NCI-H524 (cell line): ENCODE measurements at regions not wholly inside any gene's neighbourhood (a gene's known extent, or its start where the extent isn't known, plus 50 kb on each side); places are given as distances from the start of the nearest gene placed in this dataset.

Experiments
- DNase-seq, 2 experiments: peaks; one replicate each; lab custom pipeline; 2025; lab: John Stamatoyannopoulos, UW

- peak in 1 of 2 experiments; percentile 9 for DNase-seq
These were observed 131.3 kb downstream of the INHBB start for GRCh38 chr2:120477198-120477597.

DNA sequence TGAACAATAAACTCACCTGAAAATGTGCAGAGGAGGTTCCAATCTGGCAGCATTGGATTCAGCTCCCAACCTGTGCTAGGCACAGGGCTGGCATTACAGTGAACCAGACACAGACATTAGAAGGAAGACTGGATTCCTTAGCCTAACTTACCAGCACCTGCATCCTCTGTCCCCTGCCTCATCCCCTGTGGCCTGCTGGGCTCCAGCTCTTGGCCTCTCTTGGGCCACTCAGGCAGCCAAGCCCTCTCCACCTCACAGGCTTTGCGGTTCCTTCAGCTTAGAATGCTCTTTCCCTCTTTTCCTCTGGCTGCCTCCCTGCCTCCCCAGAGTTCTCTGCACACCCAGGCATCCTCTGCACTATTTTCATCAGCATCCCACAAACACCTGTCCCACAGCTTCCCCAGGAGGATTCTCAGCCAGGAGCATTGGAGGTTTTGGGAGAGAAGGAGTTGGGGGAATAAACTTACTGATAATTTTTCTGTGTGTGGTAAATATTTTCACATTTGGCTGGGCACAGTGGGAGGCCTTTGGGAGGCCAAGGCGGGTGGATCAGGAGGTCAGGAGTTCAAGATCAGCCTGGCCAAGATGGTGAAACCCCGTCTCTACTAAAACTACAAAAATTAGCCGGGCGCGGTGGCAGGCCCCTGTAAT is 132.0 kb downstream of the INHBB start:
- no peak for DNase-seq

GRCh38 chr2:120480346-120480902 is 134.5 kb downstream of the INHBB start:
- no peak for DNase-seq

DNA sequence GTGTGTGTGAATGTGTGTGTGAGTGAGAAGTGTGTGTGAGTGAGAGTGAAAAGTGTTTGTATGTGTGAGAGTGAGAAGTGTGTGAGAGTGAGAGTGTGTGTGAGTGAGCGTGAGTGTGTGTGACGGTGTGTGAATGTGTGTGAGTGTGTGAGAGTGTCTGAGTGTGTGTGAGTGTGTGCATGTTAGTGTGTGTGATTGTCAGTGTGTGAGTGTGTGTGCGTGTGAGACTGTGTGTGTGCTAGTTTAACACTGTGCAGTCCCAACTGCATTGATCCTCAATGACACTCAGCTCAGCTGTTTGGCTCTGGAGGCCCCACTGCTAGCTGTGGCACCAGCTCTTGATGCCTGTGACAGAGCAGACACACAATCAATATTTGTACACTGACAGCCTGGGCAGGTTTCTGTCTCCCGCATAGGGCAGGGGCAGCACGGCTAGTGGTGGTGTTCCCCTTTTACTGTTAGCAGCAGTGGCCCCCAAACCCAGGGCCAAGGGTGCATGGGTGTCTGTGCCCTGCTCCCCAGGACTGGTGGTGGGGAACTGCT is 135.0 kb downstream of the INHBB start:
- DNase-seq = no peak

DNA sequence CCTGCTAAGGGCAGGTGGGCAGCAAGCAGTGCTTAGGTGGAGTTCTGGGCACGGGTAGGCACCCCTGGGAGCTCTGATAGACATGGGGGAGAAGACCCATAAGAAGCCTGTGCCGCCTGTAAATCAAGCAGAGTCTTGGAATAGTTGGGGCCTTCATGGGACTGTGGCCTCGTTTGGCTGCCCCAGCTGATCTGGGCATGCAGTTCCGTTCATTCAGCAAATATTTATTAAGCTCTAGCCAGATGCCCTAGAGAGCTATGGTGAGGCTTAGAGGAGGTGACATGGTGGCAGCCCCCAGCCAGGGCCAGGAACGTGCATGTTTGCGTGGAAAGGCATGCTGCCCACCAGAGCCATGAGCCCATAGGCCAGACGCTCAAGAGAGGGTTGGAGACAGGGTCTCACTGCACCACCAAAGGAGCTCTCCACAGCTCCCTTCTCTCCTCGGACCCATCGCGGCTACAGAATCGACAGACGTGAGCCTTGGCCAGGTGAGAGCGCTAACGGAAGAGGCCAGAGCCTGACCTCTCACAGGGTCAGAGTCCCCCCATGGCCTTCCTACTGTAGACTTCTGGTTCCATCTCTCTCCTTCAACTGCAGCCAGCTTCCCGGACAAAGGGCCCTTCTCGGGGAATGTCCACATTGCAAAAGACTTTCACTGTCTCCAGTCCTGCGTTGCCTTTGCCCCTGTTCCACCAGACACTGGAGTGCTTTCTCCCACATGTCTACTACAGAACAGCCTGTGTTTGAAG is 135.7 kb downstream of the INHBB start:
- DNase-seq = no peak

DNA sequence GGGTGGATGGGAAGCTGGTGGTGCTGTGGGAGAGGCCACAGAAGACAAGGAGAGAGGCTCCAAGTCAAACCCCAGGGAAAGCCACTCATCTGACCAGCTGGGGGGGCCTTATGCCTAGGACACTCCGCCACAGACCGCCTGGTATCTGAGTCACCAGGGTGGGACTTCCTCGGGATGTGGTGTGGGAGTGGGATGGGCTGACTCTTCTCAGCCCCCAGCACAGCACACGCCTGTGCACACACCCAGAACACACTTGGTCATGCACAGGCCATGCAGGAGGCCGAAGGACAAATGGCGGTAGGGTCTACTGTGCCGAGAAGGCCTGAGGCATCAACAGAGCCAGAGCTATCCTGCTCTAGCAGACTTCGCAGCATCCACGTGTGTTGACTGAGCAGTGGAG is 136.4 kb downstream of the INHBB start:
- DNase-seq = no peak

DNA sequence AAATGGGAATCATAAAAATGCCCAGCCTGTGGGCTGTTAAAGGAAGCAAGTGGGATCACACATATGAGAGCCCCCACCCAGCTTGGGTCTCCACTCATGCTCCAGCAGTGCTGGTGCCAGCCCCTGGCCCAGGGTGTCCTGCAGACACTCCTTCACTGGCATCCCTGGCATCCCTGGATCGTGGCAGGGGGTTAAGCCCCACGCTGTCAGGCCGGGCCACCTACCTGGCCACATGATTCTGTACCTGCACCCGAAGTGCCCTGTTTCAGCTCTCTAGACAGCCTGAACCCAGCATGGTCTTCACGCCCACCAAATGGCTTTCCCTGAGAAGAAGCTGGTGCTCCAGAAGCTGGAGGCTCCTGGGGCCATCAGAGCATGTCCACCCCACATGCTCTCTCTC is 137.4 kb downstream of the INHBB start:
- no peak for DNase-seq

GRCh38 chr2:120485096-120485495 is 139.2 kb downstream of the INHBB start:
- DNase-seq = no peak

GRCh38 chr2:120486441-120486840 is 140.5 kb downstream of the INHBB start:
- no peak for DNase-seq

- peak in 1 of 2 experiments; percentile 1 for DNase-seq
These were observed 141.0 kb downstream of the INHBB start for GRCh38 chr2:120486946-120487345.

GRCh38 chr2:120488531-120488930 is 142.6 kb downstream of the INHBB start:
- DNase-seq = no peak

GRCh38 chr2:120489023-120489422 is 143.1 kb downstream of the INHBB start:
- DNase-seq = no peak

DNA sequence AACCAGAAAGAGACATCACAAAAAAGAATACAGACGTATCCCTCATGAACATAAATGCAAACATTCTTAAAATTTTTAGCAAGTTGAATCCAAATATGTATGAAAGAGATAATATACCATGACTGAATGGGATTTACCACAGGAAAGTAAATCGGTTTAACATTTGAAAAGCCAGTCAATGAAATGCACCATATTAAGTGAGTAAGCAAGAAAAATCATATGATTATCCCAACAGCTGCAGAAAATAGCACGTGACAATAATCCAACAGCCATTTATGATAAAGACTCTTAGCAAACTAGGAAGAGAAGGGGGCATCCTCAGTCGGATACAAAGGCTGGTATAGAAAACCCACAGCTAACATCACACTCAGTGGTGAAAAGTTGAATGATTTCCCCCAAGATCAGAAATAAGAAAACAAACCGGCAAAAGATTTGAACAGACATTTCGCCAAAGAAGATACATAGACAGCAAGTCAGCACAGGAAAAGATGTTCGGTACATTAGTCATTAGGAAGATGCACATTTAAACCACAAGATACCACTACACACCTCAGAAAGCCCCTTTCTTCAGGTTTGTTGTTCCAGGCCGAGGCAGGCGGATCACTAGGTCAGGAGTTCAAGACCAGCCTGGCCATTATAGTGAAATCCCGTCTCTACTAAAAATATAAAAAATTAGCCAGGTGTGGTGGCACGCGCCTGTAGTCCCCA is 144.3 kb downstream of the INHBB start:
- no peak for DNase-seq

- no peak for DNase-seq
These were observed 145.2 kb downstream of the INHBB start for GRCh38 chr2:120491111-120491625.

GRCh38 chr2:120493231-120493630 is 147.3 kb downstream of the INHBB start:
- no peak for DNase-seq

- no peak for DNase-seq
These were observed 148.5 kb downstream of the INHBB start for GRCh38 chr2:120494446-120494845.

DNA sequence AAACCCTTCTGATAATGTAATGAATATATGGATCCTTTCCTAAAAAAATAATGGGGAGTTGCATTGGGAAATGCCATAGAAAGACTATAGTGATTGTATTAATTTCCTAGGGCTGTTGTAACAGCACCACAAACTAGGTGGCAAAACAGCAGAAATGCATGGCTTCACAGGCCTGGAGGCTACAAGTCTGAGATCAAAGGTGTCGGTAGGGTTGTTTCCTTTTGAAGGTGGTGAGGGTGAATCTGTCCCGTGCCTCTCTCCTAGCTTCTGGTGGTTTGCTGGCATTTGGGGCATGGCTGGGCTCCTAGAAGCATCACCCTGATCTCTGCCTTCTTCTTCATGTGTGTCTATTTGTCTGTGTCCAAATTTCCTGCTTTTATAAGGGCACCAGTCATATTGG is 149.7 kb downstream of the INHBB start:
- no peak for DNase-seq

DNA sequence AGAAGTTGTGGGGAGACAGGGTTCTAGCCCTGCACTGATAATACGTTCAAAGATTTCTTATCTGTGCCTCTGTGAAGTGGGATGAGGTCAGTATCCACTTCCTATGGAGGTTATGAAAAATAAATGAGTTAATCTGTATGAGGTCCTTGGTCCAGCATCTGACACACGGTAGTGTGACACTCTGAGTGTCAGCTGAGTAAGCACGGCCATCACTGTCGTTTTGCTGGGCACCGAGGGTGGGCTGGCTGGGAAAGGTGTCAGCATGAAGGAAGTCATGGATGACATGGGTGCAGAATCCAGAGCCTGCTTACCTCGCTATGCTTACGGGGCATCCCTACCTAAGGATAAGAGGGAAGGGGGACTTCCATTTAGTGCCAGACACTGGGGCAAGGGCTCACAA is 150.3 kb downstream of the INHBB start:
- no peak for DNase-seq

- no peak for DNase-seq
These were observed 150.8 kb downstream of the INHBB start for GRCh38 chr2:120496759-120497158.

DNA sequence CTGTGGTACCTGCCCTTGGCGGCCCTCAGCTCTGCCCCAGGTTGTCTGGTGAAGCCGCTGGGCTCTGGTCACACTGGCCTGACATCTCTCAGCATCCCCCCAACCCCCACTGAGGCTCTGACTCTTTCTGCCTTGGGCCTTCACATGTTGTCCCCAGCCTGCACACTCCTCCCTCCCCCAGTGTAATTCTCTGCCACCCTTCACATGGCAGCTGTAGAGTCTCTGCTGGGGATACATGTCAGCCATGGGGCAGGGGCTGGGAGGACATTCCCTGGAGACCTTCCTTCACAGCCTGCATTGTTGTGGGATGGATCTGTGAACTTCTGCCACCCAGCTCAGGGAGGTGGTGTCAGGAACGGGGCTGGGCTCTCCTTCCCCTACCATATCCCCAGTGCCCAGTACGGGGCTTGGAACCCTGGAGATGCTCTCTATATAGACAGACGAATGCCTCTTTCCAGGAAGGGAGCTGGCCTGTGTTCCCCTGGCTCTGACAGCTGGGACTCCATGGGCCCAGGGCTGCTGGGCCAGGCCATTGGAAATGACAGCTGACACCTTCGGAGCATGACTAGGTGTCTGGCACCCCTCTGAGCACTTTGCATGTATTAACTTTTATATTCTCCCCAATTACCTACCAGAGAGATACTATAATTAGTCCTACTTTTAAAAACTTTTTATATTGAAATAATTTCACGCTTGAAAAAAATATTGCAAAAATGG is 151.5 kb downstream of the INHBB start:
- no peak for DNase-seq

GRCh38 chr2:120498121-120498520 is 152.2 kb downstream of the INHBB start:
- DNase-seq = no peak
